Type B pancreatic cell (in vitro differentiated cells): ENCODE measurements at regions not wholly inside any gene's neighbourhood (a gene's known extent, or its start where the extent isn't known, plus 50 kb on each side); places are given as distances from the start of the nearest gene placed in this dataset.

Experiments
- DNase-seq: peaks from one replicate; pipeline ENCODE4 v3.0.0; 2021; ENCODE audit warnings: mixed read lengths; ENCODE audit not compliant: unreplicated experiment; ENCODE audit errors: extremely low spot score
- H3K27ac Mint-ChIP-seq: 2 replicates; pipeline ENCODE4 v1.8.0; 2021; ENCODE audit warnings: mild to moderate bottlenecking, mixed read lengths
- H3K27me3 Mint-ChIP-seq: 2 replicates; pipeline ENCODE4 v1.8.0; 2021; ENCODE audit warnings: mixed read lengths
- H3K36me3 Mint-ChIP-seq: 2 replicates; pipeline ENCODE4 v1.8.0; 2021; ENCODE audit warnings: mixed read lengths
- H3K4me1 Mint-ChIP-seq: one replicate; pipeline ENCODE4 v1.8.0; 2021; ENCODE audit warnings: mixed read lengths; ENCODE audit not compliant: unreplicated experiment
- H3K4me3 Mint-ChIP-seq: 2 replicates; pipeline ENCODE4 v1.8.0; 2021; ENCODE audit warnings: mild to moderate bottlenecking, mixed read lengths
- H3K9me3 Mint-ChIP-seq: 2 replicates; pipeline ENCODE4 v1.8.0; 2021; ENCODE audit warnings: mixed read lengths
- TF ChIP-seq, protein P1 (sequence below): fragments of 200-600 bp; sonication (generic); conservative IDR thresholded peaks from 2 replicates; pipeline ENCODE4 v1.5.0; 2021; ENCODE audit warnings: antibody characterized with exemption, mild to moderate bottlenecking

DNA sequence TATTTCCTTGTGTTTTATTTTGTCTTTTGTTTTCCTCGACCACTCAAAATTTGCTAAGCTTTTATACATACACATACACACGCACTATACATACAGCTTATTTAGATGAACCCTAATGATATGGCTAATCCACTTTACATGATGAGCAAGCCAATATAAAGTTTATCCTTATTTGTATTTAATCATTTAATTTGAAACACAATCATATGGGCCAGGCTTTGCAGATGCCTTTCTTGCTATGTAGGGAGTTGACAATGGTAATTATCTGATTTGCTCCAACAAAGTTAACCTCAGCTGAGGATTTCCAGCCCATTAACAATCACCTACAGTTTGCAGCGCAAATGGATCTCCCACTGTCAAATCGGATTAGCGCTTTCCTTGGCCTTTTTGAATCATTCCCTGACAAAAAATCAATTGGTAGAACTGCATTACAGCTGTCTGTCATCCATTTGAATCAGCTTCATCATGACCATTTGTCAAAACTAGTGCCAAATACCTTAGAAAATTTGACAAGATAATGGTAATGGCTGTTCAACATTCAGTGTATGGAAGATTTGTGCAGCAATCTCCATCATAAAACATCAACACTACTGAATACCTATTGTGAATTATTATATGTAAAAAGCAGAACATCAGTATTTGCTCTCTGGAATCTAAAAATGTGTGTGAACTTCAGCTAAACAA is 352.6 kb downstream of the MRPL39 start:
- DNase-seq: no peak
- TF ChIP-seq, protein P1, sequence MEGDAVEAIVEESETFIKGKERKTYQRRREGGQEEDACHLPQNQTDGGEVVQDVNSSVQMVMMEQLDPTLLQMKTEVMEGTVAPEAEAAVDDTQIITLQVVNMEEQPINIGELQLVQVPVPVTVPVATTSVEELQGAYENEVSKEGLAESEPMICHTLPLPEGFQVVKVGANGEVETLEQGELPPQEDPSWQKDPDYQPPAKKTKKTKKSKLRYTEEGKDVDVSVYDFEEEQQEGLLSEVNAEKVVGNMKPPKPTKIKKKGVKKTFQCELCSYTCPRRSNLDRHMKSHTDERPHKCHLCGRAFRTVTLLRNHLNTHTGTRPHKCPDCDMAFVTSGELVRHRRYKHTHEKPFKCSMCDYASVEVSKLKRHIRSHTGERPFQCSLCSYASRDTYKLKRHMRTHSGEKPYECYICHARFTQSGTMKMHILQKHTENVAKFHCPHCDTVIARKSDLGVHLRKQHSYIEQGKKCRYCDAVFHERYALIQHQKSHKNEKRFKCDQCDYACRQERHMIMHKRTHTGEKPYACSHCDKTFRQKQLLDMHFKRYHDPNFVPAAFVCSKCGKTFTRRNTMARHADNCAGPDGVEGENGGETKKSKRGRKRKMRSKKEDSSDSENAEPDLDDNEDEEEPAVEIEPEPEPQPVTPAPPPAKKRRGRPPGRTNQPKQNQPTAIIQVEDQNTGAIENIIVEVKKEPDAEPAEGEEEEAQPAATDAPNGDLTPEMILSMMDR: no peak
- Mint-ChIP-seq H3K27ac (no peak overlapping the region), H3K36me3 (no peaks in the 10 kb centered on the region), H3K4me1 (no peaks in the 10 kb centered on the region), H3K4me3 (no peak overlapping the region), H3K9me3 (no peaks in the 10 kb centered on the region), H3K27me3 (no peaks in the 10 kb centered on the region)

DNA sequence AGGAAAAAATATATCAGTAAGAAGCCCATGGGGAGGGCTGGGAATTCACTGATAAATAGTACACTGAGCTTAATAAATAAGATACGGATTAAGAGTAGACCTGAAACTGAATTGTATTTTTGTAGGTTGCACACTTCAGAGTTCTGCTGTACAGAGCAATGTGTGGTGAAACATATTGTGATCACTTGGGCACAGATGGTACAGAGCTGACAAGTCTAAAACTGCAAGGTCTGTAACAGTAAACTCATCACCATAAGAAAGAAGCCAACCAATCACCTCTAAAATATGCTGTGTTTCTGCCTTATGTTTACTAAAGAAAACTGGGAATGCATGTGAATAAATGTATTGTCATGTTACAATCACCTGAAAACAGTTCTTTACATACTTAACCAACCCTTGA is 360.7 kb downstream of the MRPL39 start:
- Mint-ChIP-seq H3K4me1 (no peaks in the 10 kb centered on the region), H3K27ac (no peak overlapping the region), H3K9me3 (no peaks in the 10 kb centered on the region), H3K27me3 (no peaks in the 10 kb centered on the region), H3K4me3 (no peak overlapping the region), H3K36me3 (no peaks in the 10 kb centered on the region)
- TF ChIP-seq, protein P1: no peak
- DNase-seq: no peak

GRCh38 chr21:25244735-25245134 is 362.5 kb downstream of the MRPL39 start:
- no peak overlapping the region for H3K27ac Mint-ChIP-seq
- no peak for DNase-seq
- H3K9me3 Mint-ChIP-seq: no peaks in the 10 kb centered on the region
- no peak overlapping the region for H3K4me3 Mint-ChIP-seq
- TF ChIP-seq, protein P1: no peak
- H3K36me3 Mint-ChIP-seq: no peaks in the 10 kb centered on the region
- H3K27me3 Mint-ChIP-seq: no peaks in the 10 kb centered on the region
- no peaks in the 10 kb centered on the region for H3K4me1 Mint-ChIP-seq

GRCh38 chr21:25243808-25244207 is 363.5 kb downstream of the MRPL39 start:
- Mint-ChIP-seq H3K27me3 (no peaks in the 10 kb centered on the region), H3K4me3 (no peak overlapping the region), H3K27ac (no peak overlapping the region), H3K4me1 (no peaks in the 10 kb centered on the region), H3K9me3 (no peaks in the 10 kb centered on the region), H3K36me3 (no peaks in the 10 kb centered on the region)
- TF ChIP-seq, protein P1: no peak
- DNase-seq: no peak

DNA sequence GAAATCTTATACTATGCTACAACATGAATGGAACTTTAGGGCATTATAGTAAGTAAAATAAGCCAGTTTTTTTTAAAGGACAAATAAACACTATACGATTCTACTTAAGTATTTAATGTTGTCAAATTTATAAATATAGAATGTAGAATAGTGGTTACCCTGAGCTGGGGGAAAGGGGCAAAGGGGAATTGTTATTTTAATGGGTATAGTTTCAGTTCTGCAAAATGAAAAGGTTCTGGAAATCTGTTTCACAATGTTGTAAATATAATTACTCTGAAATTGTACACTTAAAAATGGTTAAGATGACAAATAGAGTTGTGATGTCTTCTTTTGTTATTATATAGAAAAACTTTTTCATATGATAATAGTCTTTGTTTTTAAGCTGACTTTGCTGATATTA is 366.3 kb downstream of the MRPL39 start:
- DNase-seq: no peak
- TF ChIP-seq, protein P1: no peak
- no peaks in the 10 kb centered on the region for H3K27me3 Mint-ChIP-seq
- no peak overlapping the region for H3K27ac Mint-ChIP-seq
- H3K4me3 Mint-ChIP-seq: no peak overlapping the region
- H3K36me3 Mint-ChIP-seq: no peaks in the 10 kb centered on the region
- H3K4me1 Mint-ChIP-seq: no peaks in the 10 kb centered on the region
- H3K9me3 Mint-ChIP-seq: no peaks in the 10 kb centered on the region
